Renal cortex interstitium (tissue), 11 donors: ENCODE measurements at regions not wholly inside any gene's neighbourhood (a gene's known extent, or its start where the extent isn't known, plus 50 kb on each side); places are given as distances from the start of the nearest gene placed in this dataset.

ENCODE experiments used
- DNase-seq, 11 donors: peaks; one replicate each; pipeline ENCODE4 v3.0.0-alpha.2; 2013; ENCODE audit warnings: low read depth in 9 of 11, low spot score in 4 of 11; ENCODE audit errors: extremely low read depth in 1 of 11

DNA sequence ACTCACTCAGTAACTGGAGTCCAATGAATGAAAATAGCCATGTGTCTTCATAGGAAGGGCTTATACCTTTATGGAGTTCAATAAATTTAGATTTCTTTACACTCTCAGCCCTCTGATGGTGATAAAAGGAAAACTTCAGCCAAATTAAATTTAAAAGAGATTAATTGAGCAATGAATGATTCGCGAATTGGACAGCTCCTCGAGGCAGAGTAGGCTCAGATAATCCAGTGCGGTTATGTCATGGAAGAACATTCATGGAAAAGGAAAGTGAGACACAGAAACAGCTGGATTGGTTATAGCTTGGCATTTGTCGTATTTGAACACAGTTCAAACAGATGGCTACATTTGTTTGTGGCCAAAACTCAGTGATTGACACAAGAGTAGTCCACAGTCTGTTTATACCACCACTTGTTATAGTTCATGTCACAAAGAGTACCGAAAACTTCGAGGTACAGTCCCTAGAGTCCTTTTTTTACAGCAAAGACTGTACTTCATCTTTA, 54.6 kb upstream of the TACR3 start:
- DNase-seq: no peak

GRCh38 chr4:103773691-103774231, 54.0 kb upstream of the TACR3 start:
- no peak for DNase-seq
